ENCODE measurements at regions not wholly inside any gene's neighbourhood (a gene's known extent, or its start where the extent isn't known, plus 50 kb on each side); places are given as distances from the start of the nearest gene placed in this dataset.

DNA sequence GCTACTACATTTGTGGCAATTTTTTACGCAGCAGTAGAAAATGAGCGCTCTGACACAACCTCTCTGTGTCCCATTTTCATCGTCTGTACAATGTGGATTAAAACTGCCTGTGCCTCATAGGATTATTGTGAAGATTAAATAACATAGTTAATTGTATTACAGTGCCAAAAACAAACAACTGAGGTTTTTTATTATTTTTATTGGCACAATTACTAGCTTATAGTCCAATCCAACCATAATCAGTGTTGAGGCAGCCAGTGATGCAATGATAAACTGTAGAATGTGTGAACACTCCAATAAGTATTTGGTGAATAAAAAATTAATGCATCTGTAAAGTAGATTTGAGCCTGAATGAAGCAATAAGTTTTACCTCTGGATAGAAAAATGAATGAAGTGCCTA, 588.3 kb downstream of the DNAH5 start:
- TF ChIP-seq, protein P1, sequence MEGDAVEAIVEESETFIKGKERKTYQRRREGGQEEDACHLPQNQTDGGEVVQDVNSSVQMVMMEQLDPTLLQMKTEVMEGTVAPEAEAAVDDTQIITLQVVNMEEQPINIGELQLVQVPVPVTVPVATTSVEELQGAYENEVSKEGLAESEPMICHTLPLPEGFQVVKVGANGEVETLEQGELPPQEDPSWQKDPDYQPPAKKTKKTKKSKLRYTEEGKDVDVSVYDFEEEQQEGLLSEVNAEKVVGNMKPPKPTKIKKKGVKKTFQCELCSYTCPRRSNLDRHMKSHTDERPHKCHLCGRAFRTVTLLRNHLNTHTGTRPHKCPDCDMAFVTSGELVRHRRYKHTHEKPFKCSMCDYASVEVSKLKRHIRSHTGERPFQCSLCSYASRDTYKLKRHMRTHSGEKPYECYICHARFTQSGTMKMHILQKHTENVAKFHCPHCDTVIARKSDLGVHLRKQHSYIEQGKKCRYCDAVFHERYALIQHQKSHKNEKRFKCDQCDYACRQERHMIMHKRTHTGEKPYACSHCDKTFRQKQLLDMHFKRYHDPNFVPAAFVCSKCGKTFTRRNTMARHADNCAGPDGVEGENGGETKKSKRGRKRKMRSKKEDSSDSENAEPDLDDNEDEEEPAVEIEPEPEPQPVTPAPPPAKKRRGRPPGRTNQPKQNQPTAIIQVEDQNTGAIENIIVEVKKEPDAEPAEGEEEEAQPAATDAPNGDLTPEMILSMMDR (IDR thresholded peaks at IDR 0.05), result no peak
- TF ChIP-seq POLR2A (IDR thresholded peaks at IDR 0.05), result no peak

Data from Peyer's patch (tissue), 4 donors.